ENCODE measurements at regions not wholly inside any gene's neighbourhood (a gene's known extent, or its start where the extent isn't known, plus 50 kb on each side); places are given as distances from the start of the nearest gene placed in this dataset.

- H3K4me3 Mint-ChIP-seq, result no peak overlapping the region
- H3K27ac Mint-ChIP-seq, result no peak overlapping the region
- CTCF ChIA-PET, result no interaction called here
Observed at GRCh38 chr3:130288670-130289069, 56.8 kb upstream of the COL6A5 start.

GRCh38 chr3:130291148-130291547 is 54.3 kb upstream of the COL6A5 start:
- no peak overlapping the region for H3K4me3 Mint-ChIP-seq
- Histone ChIP-seq H3K4me1 (ENCODE audit: insufficient read depth, low read length) (no peaks in the 10 kb centered on the region), H3K27me3 (ENCODE audit: control insufficient read depth in 1 of 2, insufficient read depth in 2 of 2, low read length in 2 of 2) (peaks cover 7 to 10% of the 10 kb centered on the region in 2 experiments), H3K27ac (ENCODE audit: low read depth in 1 of 2, low read length in 2 of 2) (no peak overlapping the region), H3K4me3 (ENCODE audit: low read length) (no peak overlapping the region), H3K36me3 (ENCODE audit: insufficient read depth, low read length) (no peaks in the 10 kb centered on the region), H3K9me3 (ENCODE audit: control insufficient read depth in 1 of 2, insufficient read depth in 1 of 2, low read length in 2 of 2) (no peaks in the 10 kb centered on the region)
- DNase-seq, result no peak
- POLR2A ChIA-PET, result no interaction called here
- no peaks in the 10 kb centered on the region for H3K36me3 Mint-ChIP-seq (ENCODE audit: low read depth)
- no peak overlapping the region for H3K27ac Mint-ChIP-seq
- no peaks in the 10 kb centered on the region for H3K4me1 Mint-ChIP-seq (ENCODE audit: low read depth)
- peaks cover 48% of the 10 kb centered on the region for H3K27me3 Mint-ChIP-seq
- intact Hi-C loops (cut with DNase I, micrococcal nuclease), result no loop called here
- no peak for ATAC-seq (ENCODE audit: poor library complexity)
- no peaks in the 10 kb centered on the region for H3K9me3 Mint-ChIP-seq
- CTCF ChIA-PET, result no interaction called here
- TF ChIP-seq CTCF (IDR thresholded peaks at IDR 0.05), result no peak

More at GRCh38 chr3:130288670-130289069, 56.8 kb upstream of the COL6A5 start:
- H3K4me1 ChIP-seq (ENCODE audit: insufficient read depth, low read length), result no peaks in the 10 kb centered on the region
- H3K9me3 Mint-ChIP-seq, result no peaks in the 10 kb centered on the region
- H3K27me3 ChIP-seq (ENCODE audit: control insufficient read depth in 1 of 2, insufficient read depth in 2 of 2, low read length in 2 of 2), result peaks cover 7 to 8% of the 10 kb centered on the region in 2 experiments
- H3K27ac ChIP-seq (ENCODE audit: low read depth in 1 of 2, low read length in 2 of 2), result no peak overlapping the region
- no peaks in the 10 kb centered on the region for H3K9me3 ChIP-seq (ENCODE audit: control insufficient read depth in 1 of 2, insufficient read depth in 1 of 2, low read length in 2 of 2)
- no peaks in the 10 kb centered on the region for H3K36me3 Mint-ChIP-seq (ENCODE audit: low read depth)
- no peak overlapping the region for H3K4me3 ChIP-seq (ENCODE audit: low read length)
- no peaks in the 10 kb centered on the region for H3K4me1 Mint-ChIP-seq (ENCODE audit: low read depth)
- ATAC-seq (ENCODE audit: poor library complexity), result no peak
- no peak for TF ChIP-seq CTCF (IDR thresholded peaks at IDR 0.05)
- peaks cover 43% of the 10 kb centered on the region for H3K27me3 Mint-ChIP-seq
- DNase-seq, result no peak
- H3K36me3 ChIP-seq (ENCODE audit: insufficient read depth, low read length), result no peaks in the 10 kb centered on the region
- POLR2A ChIA-PET, result no interaction called here
- intact Hi-C loops (cut with DNase I, micrococcal nuclease), result no loop called here

- ATAC-seq (ENCODE audit: poor library complexity), result no peak
- DNase-seq, result no peak
- Histone ChIP-seq H3K4me1 (ENCODE audit: insufficient read depth, low read length) (no peaks in the 10 kb centered on the region), H3K4me3 (ENCODE audit: low read length) (no peak overlapping the region), H3K9me3 (ENCODE audit: control insufficient read depth in 1 of 2, insufficient read depth in 1 of 2, low read length in 2 of 2) (no peaks in the 10 kb centered on the region), H3K27ac (ENCODE audit: low read depth in 1 of 2, low read length in 2 of 2) (no peak overlapping the region), H3K27me3 (ENCODE audit: control insufficient read depth in 1 of 2, insufficient read depth in 2 of 2, low read length in 2 of 2) (peaks cover 7 to 10% of the 10 kb centered on the region in 2 experiments), H3K36me3 (ENCODE audit: insufficient read depth, low read length) (no peaks in the 10 kb centered on the region)
- Mint-ChIP-seq H3K36me3 (ENCODE audit: low read depth) (no peaks in the 10 kb centered on the region), H3K27ac (no peak overlapping the region), H3K9me3 (no peaks in the 10 kb centered on the region), H3K4me3 (no peak overlapping the region), H3K4me1 (ENCODE audit: low read depth) (no peaks in the 10 kb centered on the region), H3K27me3 (peaks cover 45% of the 10 kb centered on the region)
- POLR2A ChIA-PET, result no interaction called here
- intact Hi-C loops (cut with DNase I, micrococcal nuclease), result no loop called here
- CTCF ChIA-PET, result no interaction called here
- TF ChIP-seq CTCF (IDR thresholded peaks at IDR 0.05), result no peak
Observed at GRCh38 chr3:130293247-130293646, 52.2 kb upstream of the COL6A5 start.

Measured in CD4-positive, alpha-beta T cell (primary cell).